Thyroid gland (tissue), 4 donors: ENCODE measurements at regions not wholly inside any gene's neighbourhood (a gene's known extent, or its start where the extent isn't known, plus 50 kb on each side); places are given as distances from the start of the nearest gene placed in this dataset.

Experiments
- CTCF ChIP-seq, 6 experiments: fragments of 200-600 bp in 3 of 6; fragments of 450-650 bp in 3 of 6; sonication (generic) in 3 of 6; IDR thresholded peaks; one replicate each; pipeline ENCODE4 v1.5.1; 2016 to 2019; ENCODE audit warnings: antibody characterized with exemption in 6 of 6, mild to moderate bottlenecking in 2 of 6, inconsistent platforms in 1 of 6, moderate library complexity in 1 of 6
- POLR2A ChIP-seq, 2 donors: fragments of 450-650 bp; IDR thresholded peaks; one replicate each; pipeline ENCODE4 v1.6.1; 2017; ENCODE audit warnings: antibody characterized with exemption in 2 of 2, mild to moderate bottlenecking in 2 of 2, moderate library complexity in 1 of 2

- no peak for TF ChIP-seq CTCF (IDR thresholded peaks at IDR 0.05)
- TF ChIP-seq POLR2A (IDR thresholded peaks at IDR 0.05), result no peak
Measured at GRCh38 chr10:28947171-28947570, 269.9 kb downstream of the BAMBI start.
